Neural progenitor cell (in vitro differentiated cells): ENCODE measurements at regions not wholly inside any gene's neighbourhood (a gene's known extent, or its start where the extent isn't known, plus 50 kb on each side); places are given as distances from the start of the nearest gene placed in this dataset.

ENCODE experiments used
- CTCF ChIP-seq: fragments of 200-600 bp; sonication (generic); IDR thresholded peaks from 2 replicates; pipeline ENCODE4 v1.5.1; 2017; ENCODE audit warnings: antibody characterized with exemption, mild to moderate bottlenecking
- EZH2 ChIP-seq: fragments of 200-600 bp; sonication (generic); IDR thresholded peaks from 2 replicates; pipeline ENCODE4 v1.6.1; 2017; ENCODE audit warnings: antibody characterized with exemption, mild to moderate bottlenecking, moderate library complexity

GRCh38 chr16:66272461-66272860 is 94.0 kb upstream of the CDH5 start:
- no peak for TF ChIP-seq CTCF
- no peak for TF ChIP-seq EZH2
